Right atrium auricular region (tissue), 2 donors: ENCODE measurements at regions not wholly inside any gene's neighbourhood (a gene's known extent, or its start where the extent isn't known, plus 50 kb on each side); places are given as distances from the start of the nearest gene placed in this dataset.
"Not testable (repeated sequence)": the region's sequence is repeated elsewhere in the genome, so short reads cannot be mapped to it uniquely, and the experiment has no call there.

Source experiments
- DNase-seq: peaks from one replicate; pipeline ENCODE4 v3.0.0-alpha.2; 2019; ENCODE audit warnings: low spot score
- H3K27ac ChIP-seq, 2 donors: fragments of 200-600 bp; sonication (generic); 1 replicate in 1 of 2; 2 replicates in 1 of 2; pipeline ENCODE4 v1.5.1; 2016 to 2019
- H3K27me3 ChIP-seq, 2 donors: fragments of 200-600 bp; sonication (generic); one replicate each; pipeline versions ENCODE4 v1.5.1 to v1.6.0; 2017 to 2019
- H3K36me3 ChIP-seq: fragments of 200-600 bp; sonication (generic); one replicate; pipeline ENCODE4 v1.5.1; 2016
- H3K4me1 ChIP-seq, 2 donors: fragments of 200-600 bp; sonication (generic); one replicate each; pipeline versions ENCODE4 v1.5.1 to v1.6.0; 2017 to 2019
- H3K4me3 ChIP-seq, 2 donors: fragments of 200-600 bp; sonication (generic); 1 replicate in 1 of 2; 2 replicates in 1 of 2; pipeline ENCODE4 v1.5.1; 2017 to 2019; ENCODE audit warnings: mild to moderate bottlenecking in 1 of 2, moderate library complexity in 1 of 2
- H3K9me3 ChIP-seq, 2 donors: fragments of 200-600 bp; sonication (generic); one replicate each; pipeline ENCODE4 v1.5.1; 2019
- CTCF ChIP-seq, 2 donors: fragments of 200-600 bp; sonication (generic); IDR thresholded peaks; one replicate each; pipeline ENCODE4 v1.5.1; 2019; ENCODE audit warnings: antibody characterized with exemption in 2 of 2

GRCh38 chr2:199535445-199536177 lies 77.9 kb upstream of the SATB2 start:
- Histone ChIP-seq H3K36me3 (no peaks in the 10 kb centered on the region), H3K27me3 (no peaks in the 10 kb centered on the region), H3K27ac (no peak overlapping the region), H3K4me1 (no peaks in the 10 kb centered on the region), H3K9me3 (no peaks in the 10 kb centered on the region), H3K4me3 (no peak overlapping the region)
- TF ChIP-seq CTCF (IDR thresholded peaks at IDR 0.05) = no peak
- DNase-seq = no peak

GRCh38 chr2:199533873-199534272 lies 76.1 kb upstream of the SATB2 start:
- H3K4me1 ChIP-seq, H3K27ac ChIP-seq, H3K27me3 ChIP-seq, H3K36me3 ChIP-seq, H3K9me3 ChIP-seq, H3K4me3 ChIP-seq, DNase-seq: not testable (repeated sequence)

GRCh38 chr2:199527071-199527470 lies 69.3 kb upstream of the SATB2 start:
- H3K9me3 ChIP-seq = no peaks in the 10 kb centered on the region
- no peak overlapping the region for H3K27ac ChIP-seq
- DNase-seq = no peak
- H3K4me3 ChIP-seq = no peak overlapping the region
- H3K36me3 ChIP-seq = no peaks in the 10 kb centered on the region
- H3K4me1 ChIP-seq = no peaks in the 10 kb centered on the region
- H3K27me3 ChIP-seq = no peaks in the 10 kb centered on the region
- no peak for TF ChIP-seq CTCF (IDR thresholded peaks at IDR 0.05)

- Histone ChIP-seq H3K36me3 (no peaks in the 10 kb centered on the region), H3K4me1 (no peaks in the 10 kb centered on the region), H3K9me3 (no peaks in the 10 kb centered on the region), H3K4me3 (no peak overlapping the region), H3K27me3 (no peaks in the 10 kb centered on the region), H3K27ac (no peak overlapping the region)
- DNase-seq = no peak
- no peak for TF ChIP-seq CTCF (IDR thresholded peaks at IDR 0.05)
These were observed 67.2 kb upstream of the SATB2 start for GRCh38 chr2:199524689-199525574.

GRCh38 chr2:199509403-199509802 lies 51.7 kb upstream of the SATB2 start:
- DNase-seq = no peak
- Histone ChIP-seq H3K4me1 (no peaks in the 10 kb centered on the region), H3K4me3 (no peak overlapping the region), H3K9me3 (no peaks in the 10 kb centered on the region), H3K27ac (no peak overlapping the region), H3K36me3 (no peaks in the 10 kb centered on the region), H3K27me3 (no peaks in the 10 kb centered on the region)
- TF ChIP-seq CTCF (IDR thresholded peaks at IDR 0.05) = no peak
